ENCODE measurements at regions not wholly inside any gene's neighbourhood (a gene's known extent, or its start where the extent isn't known, plus 50 kb on each side); places are given as distances from the start of the nearest gene placed in this dataset.

- no peak for TF ChIP-seq EZH2 (IDR thresholded peaks at IDR 0.05; ENCODE audit: borderline replicate concordance, low read length)
- no peak for TF ChIP-seq CTCF (conservative IDR thresholded peaks at IDR 0.05 in 1 of 2, IDR thresholded peaks at IDR 0.05 in 1 of 2; ENCODE audit: extremely low read depth in 1 of 2, insufficient read depth in 1 of 2, low read depth in 1 of 2, low read length in 2 of 2)
Measured at GRCh38 chr5:133761632-133762031, 149.3 kb upstream of the FSTL4 start.
